OCI-LY1 (cell line): ENCODE measurements at regions not wholly inside any gene's neighbourhood (a gene's known extent, or its start where the extent isn't known, plus 50 kb on each side); places are given as distances from the start of the nearest gene placed in this dataset.

Source experiments
- EZH2 ChIP-seq: fragments of 200-600 bp; sonication (generic), shearing (Covaris generic); IDR thresholded peaks from 2 replicates; pipeline ENCODE4 v1.8.0; 2017; ENCODE audit warnings: borderline replicate concordance, mixed run types, mild to moderate bottlenecking, antibody characterized with exemption, low read length, moderate library complexity, mixed read lengths
- TF ChIP-seq, protein P1 (sequence below): fragments of 200-600 bp; sonication (generic), shearing (Covaris generic); IDR thresholded peaks from 2 replicates; pipeline ENCODE4 v1.5.1; 2017; ENCODE audit warnings: mild to moderate bottlenecking, antibody characterized with exemption, low read length, moderate library complexity, mixed read lengths

DNA sequence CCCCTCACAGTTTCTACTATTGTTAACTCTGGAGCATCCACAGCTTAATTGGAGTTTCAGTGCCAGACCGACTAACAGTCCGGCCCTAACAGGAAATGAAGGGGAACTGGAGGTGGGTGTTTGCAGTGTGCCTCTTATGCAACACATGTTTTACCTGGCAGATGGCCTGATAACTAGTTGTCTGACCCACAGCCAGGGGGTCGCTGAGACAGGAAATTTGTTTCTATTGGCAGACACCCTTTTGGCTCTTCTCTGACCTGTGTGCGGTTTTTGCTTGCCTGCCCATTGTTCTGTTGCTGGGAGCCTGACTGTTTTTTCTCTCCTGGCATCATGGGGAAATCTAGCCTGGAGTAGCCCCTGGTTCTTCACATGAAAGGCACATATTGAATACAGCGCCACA lies 1329.8 kb downstream of the DSC3 start:
- TF ChIP-seq, protein P1, sequence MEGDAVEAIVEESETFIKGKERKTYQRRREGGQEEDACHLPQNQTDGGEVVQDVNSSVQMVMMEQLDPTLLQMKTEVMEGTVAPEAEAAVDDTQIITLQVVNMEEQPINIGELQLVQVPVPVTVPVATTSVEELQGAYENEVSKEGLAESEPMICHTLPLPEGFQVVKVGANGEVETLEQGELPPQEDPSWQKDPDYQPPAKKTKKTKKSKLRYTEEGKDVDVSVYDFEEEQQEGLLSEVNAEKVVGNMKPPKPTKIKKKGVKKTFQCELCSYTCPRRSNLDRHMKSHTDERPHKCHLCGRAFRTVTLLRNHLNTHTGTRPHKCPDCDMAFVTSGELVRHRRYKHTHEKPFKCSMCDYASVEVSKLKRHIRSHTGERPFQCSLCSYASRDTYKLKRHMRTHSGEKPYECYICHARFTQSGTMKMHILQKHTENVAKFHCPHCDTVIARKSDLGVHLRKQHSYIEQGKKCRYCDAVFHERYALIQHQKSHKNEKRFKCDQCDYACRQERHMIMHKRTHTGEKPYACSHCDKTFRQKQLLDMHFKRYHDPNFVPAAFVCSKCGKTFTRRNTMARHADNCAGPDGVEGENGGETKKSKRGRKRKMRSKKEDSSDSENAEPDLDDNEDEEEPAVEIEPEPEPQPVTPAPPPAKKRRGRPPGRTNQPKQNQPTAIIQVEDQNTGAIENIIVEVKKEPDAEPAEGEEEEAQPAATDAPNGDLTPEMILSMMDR: no peak
- TF ChIP-seq EZH2: no peak
